ENCODE measurements at regions not wholly inside any gene's neighbourhood (a gene's known extent, or its start where the extent isn't known, plus 50 kb on each side); places are given as distances from the start of the nearest gene placed in this dataset.

- TF ChIP-seq EP300 (IDR thresholded peaks at IDR 0.05; ENCODE audit: borderline replicate concordance) = no peak
- TF ChIP-seq RAD21 (IDR thresholded peaks at IDR 0.05; ENCODE audit: low read depth) = no peak
- no peak for TF ChIP-seq MAX (IDR thresholded peaks at IDR 0.05)
- TF ChIP-seq EGR1 (IDR thresholded peaks at IDR 0.05) = no peak
- TF ChIP-seq FOXM1 (IDR thresholded peaks at IDR 0.05; ENCODE audit: borderline replicate concordance, low read depth) = no peak
- TF ChIP-seq TEAD4 (IDR thresholded peaks at IDR 0.05) = no peak
- no peak for TF ChIP-seq CEBPB (IDR thresholded peaks at IDR 0.05)
- no peak for TF ChIP-seq TCF12 (IDR thresholded peaks at IDR 0.05; ENCODE audit: low read depth)
- TF ChIP-seq NFIC (IDR thresholded peaks at IDR 0.05) = no peak
Measured at GRCh38 chr1:8094481-8095241, 68.6 kb upstream of the ERRFI1 start.

Measured in Ishikawa (cell line).